LNCAP (cell line): ENCODE measurements at regions not wholly inside any gene's neighbourhood (a gene's known extent, or its start where the extent isn't known, plus 50 kb on each side); places are given as distances from the start of the nearest gene placed in this dataset.

Source experiments
- CTCF ChIP-seq: fragments of 450-650 bp; IDR thresholded peaks from 2 replicates; pipeline ENCODE4 v1.5.1; 2017; ENCODE audit warnings: mild to moderate bottlenecking

- no peak for TF ChIP-seq CTCF
Observed at GRCh38 chr12:105555556-105556295, 225.2 kb downstream of the C12orf75 start.

GRCh38 chr12:105559310-105559709 lies 228.8 kb downstream of the C12orf75 start:
- TF ChIP-seq CTCF = no peak

- TF ChIP-seq CTCF = no peak
Observed at GRCh38 chr12:105561546-105562198, 231.2 kb downstream of the C12orf75 start.

- no peak for TF ChIP-seq CTCF
Observed at GRCh38 chr12:105562199-105562971, 231.9 kb downstream of the C12orf75 start.

GRCh38 chr12:105567061-105567460 lies 236.6 kb downstream of the C12orf75 start:
- no peak for TF ChIP-seq CTCF

- no peak for TF ChIP-seq CTCF
Observed at GRCh38 chr12:105569886-105570285, 239.4 kb downstream of the C12orf75 start.

GRCh38 chr12:105570944-105571343 lies 240.5 kb downstream of the C12orf75 start:
- no peak for TF ChIP-seq CTCF
